HG02973 (cell line): ENCODE measurements at regions not wholly inside any gene's neighbourhood (a gene's known extent, or its start where the extent isn't known, plus 50 kb on each side); places are given as distances from the start of the nearest gene placed in this dataset.

Experiments
- ATAC-seq: cut with Tn5 transposase; IDR thresholded peaks from one replicate; pipeline ENCODE4 v1.9.1; 2021; ENCODE audit warnings: moderate library complexity; ENCODE audit not compliant: unreplicated experiment

GRCh38 chr9:115362101-115362500, 244.1 kb upstream of the TNC start:
- ATAC-seq, result no peak

- no peak for ATAC-seq
Measured at GRCh38 chr9:115362640-115363039, 244.7 kb upstream of the TNC start.

- ATAC-seq, result no peak
Measured at GRCh38 chr9:115364991-115365390, 247.0 kb upstream of the TNC start.

GRCh38 chr9:115367321-115367720, 249.4 kb upstream of the TNC start:
- no peak for ATAC-seq

GRCh38 chr9:115367780-115368525, 250.0 kb upstream of the TNC start:
- no peak for ATAC-seq

- ATAC-seq, result no peak
Measured at GRCh38 chr9:115369322-115369957, 251.5 kb upstream of the TNC start.

GRCh38 chr9:115373000-115373709, 255.2 kb upstream of the TNC start:
- ATAC-seq, result peak; percentile 93

- ATAC-seq, result no peak
Measured at GRCh38 chr9:115373710-115374045, 255.7 kb upstream of the TNC start.

GRCh38 chr9:115374724-115375268, 256.8 kb upstream of the TNC start:
- no peak for ATAC-seq

- ATAC-seq, result no peak
Measured at GRCh38 chr9:115378241-115378640, 260.3 kb upstream of the TNC start.

- no peak for ATAC-seq
Measured at GRCh38 chr9:115378758-115379157, 260.8 kb upstream of the TNC start.

GRCh38 chr9:115379719-115380118, 261.8 kb upstream of the TNC start:
- ATAC-seq, result no peak

- ATAC-seq, result no peak
Measured at GRCh38 chr9:115382865-115383264, 264.9 kb upstream of the TNC start.

- no peak for ATAC-seq
Measured at GRCh38 chr9:115385383-115386122, 267.6 kb upstream of the TNC start.

- ATAC-seq, result no peak
Measured at GRCh38 chr9:115386963-115387770, 269.2 kb upstream of the TNC start.

GRCh38 chr9:115391168-115391825, 273.3 kb upstream of the TNC start:
- no peak for ATAC-seq

GRCh38 chr9:115393976-115394775, 276.2 kb upstream of the TNC start:
- no peak for ATAC-seq

GRCh38 chr9:115395511-115396021, 277.6 kb upstream of the TNC start:
- no peak for ATAC-seq

- ATAC-seq, result no peak
Measured at GRCh38 chr9:115396071-115396529, 278.1 kb upstream of the TNC start.
